ENCODE measurements at regions not wholly inside any gene's neighbourhood (a gene's known extent, or its start where the extent isn't known, plus 50 kb on each side); places are given as distances from the start of the nearest gene placed in this dataset.
"Not testable (repeated sequence)": the region's sequence is repeated elsewhere in the genome, so short reads cannot be mapped to it uniquely, and the experiment has no call there.

DNA sequence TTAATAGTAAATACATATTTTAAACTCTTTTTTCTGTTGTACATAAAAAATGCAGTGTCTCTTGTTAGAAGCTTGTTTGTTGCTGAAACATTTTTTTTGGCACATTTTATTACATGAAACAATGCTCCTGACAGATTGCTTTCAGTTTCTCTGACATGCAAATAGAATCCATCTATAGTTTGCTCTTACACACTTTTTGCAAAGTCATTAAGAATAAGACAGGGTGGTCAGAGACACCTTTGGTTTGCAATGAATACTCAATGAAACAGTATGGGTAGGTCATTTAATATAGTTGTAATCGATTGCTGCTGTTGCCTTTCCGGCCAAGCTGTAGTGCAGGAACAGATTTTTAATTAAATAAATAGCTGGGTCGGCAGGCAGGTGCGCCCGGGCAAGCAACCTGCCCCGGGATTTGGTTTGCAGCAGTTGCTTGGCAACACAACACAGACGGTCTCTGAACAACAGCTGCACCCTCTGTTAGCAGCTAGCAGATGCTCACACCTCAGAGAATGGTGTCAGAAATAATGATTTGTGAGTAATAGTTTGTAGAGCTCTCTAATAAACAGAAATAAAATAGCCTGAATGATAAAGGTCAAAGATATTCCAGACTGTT, 115.7 kb upstream of the CACNA2D1 start:
- peak; percentile 99 for DNase-seq

DNA sequence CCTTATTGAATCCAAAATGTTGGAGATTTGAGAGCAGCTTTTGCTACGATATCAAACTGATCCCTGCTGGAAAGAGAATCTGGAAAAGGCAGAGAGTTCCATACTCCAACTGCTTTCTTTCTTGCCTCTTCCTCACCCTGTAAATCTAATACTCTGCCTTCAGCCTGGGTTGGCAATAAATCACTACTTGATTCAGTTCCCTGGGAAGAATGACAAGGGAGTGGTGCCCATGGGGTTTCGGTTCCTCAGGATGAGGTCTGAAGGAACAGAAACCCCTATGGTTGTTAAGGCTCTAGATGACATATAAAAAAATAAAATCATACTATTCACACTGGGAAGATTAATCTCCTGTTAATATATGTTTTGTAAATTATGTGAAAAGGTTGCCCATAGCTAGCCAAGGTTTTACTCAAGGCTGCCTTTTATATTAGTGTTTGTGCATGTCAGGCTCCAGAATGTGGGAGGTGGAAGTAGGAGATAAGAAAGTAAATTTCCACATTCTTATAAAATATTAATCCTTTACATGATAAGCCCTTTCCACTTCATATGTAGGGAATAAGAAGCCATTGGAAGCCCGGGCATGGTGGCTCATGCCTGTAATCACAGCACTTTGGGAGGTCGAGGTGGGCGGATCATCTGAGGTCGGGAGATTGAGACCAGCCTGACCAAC, 106.2 kb upstream of the CACNA2D1 start:
- no peak for DNase-seq

DNA sequence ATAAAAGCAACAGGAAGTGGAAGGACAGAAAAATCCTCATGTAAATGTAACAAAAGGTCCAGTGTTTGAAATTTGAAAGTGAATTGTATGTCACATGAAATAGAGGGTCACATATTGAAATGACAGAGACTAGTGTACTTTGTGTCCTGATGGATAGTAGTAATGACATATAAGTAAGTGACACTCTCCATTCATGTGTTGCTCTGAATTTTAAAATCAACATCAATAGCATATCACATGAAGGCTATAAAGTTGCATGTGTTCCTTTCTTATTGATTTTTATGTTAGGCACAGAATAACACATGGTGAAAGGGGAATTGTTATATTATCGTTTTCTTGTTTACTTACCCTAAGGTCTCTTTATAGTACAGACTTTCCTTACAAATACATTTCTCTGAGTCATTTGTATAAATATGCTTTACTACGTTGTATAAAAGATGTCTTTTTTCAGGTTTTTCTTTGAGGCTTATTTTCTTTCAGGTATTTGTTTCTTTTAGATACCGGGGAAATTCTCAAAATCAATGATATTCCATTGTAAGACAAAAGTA, 104.6 kb upstream of the CACNA2D1 start:
- DNase-seq, result peak; percentile 51

DNA sequence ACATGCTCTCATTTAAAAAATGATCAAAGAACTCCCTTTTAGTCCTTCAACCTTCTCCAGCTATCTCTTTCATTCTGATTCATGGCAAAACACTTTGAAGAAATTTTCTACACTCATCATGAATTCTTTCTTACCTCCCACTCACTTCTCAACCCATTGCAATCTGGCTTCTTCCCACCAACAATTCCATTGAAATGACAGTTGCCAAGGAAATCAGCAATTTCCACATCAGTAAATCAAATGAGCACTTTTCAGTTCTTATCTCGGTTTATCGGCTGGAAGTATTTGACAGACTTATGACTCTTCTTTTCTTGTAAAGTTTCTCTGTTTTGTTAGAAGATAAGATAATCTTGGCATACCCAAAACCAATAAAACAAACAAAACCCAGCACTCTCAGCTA, 99.1 kb upstream of the CACNA2D1 start:
- no peak for DNase-seq

DNA sequence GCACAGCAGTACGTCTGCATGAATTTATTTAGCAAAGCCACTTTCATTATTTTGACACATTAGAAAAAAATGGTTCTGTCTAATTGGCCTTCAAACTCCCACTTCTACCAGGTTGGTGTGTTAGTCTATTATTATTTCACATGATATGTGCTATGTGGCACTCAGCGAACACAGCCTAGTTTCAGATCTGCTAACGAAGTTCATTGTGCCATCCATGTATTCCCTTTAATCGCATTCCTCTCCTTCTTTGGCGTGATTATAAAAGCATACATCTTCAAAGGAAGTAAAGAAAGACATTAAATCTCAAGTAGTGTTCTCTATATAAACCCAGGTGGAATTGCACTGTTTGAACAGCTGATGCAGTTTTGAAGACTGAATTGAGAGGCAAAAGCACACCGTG, 96.4 kb upstream of the CACNA2D1 start:
- peak; percentile 90 for DNase-seq

DNA sequence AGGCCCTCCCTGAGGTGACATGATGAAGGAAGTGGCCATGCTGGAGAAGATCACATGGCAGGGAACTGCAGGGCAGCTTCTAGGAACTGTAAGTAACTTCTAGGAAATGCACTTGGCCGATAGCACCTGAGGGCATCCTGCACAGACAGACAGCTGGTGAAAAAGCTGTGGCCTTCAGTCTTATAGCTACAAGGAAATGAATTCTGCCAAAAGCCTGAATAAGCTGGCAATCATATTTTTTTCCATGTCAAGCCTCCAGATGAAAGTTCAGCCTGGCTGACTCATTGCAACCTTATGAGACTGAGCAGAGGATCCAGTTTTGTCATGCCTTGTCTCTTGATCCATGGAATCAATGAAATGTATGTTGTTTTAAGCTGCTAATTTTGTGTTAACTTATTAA, 91.1 kb upstream of the CACNA2D1 start:
- DNase-seq, result no peak

DNA sequence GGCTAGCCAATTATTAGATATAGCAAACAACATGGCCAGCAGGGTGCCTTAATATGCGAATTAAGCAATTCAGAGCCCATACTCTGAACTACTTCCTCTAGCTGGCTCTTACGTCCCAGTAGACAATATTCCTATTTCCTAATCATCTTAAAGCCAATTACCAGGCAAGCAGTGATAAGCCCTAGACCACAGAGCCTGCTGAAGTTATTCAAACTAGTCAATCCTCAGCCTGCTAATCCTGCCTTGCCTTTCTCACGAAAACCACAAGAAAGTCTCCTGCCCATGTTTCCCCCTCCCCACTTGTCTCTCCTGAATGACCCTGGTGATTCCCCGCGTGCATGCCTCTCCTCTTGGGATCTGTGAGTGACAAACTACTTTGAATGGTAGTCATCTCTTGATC, 86.8 kb upstream of the CACNA2D1 start:
- DNase-seq, result no peak

DNA sequence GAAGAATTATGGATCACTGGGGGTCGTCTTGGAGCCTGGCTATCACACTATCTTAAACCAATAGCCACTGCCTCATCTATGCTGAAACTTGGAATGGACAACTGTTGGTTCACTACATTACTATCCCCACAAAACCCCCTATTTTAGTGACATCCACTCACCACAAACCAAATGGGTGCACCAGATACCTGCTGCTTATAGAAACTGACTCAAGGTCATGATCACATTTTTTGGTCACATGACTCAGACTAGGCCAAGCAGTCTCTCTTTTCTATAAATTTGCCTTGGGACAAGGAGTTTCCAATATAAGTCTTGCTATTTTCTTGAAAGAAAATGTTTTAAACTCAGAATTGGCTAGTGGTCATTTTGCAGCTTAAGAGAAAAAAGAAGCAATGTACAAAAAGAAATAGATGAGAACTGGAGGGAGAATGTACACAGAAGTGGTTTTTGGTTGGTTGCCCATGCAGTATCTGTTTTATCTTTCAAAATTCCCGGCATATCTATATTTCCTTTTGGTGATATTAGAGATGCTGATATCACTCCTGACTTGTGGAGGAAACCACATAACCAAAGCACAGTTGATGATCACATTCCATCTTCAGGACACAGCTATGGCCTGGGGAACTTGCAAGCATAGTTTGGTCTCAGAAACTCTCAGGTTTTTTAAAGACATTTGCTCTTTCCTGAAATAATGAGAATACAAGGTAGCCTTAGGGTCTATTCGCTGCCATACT, 85.2 kb upstream of the CACNA2D1 start:
- DNase-seq, result no peak

DNA sequence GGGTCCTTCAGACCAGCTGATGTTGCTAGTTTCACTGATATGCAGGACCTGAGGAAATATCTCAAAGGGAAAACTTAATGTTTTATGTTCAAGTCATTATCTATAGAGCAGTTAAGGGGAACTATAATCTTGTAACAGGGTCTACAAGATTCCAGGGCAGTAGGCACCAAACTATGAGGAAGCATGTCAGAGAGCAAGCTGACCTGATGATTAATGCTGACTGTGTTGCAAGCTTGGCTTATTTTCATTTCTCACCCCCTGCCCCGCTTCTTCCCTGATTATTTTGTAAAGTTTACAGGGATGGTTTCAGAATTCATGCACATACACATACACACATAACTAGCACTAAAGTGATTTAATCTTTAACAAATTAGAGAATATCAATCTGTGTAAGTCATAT, 84.3 kb upstream of the CACNA2D1 start:
- no peak for DNase-seq

DNA sequence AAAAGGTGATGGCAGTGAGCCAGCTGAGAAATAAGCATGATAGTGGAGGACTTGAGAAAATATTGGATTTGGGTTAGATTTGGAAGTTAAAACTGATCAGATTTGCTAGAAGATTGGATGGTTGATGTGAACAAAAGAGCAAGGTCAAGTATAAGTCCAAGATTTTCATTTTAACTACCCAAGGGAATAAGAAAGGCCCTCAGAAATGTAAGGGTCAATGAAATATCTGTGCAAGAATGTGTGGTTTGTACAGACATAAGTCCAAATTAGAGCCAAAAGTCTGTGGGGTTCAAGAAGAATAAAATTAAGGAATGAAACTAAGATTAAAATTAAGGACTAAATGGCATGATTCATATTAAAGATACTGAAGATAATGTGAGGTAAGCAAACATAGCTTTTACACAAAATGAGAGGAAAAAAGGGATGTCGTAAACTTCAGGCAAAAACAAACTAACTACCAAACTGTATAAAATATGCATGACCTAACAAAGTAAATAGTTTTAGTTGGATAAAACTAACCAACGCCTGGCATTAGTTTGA, 78.4 kb upstream of the CACNA2D1 start:
- no peak for DNase-seq

DNA sequence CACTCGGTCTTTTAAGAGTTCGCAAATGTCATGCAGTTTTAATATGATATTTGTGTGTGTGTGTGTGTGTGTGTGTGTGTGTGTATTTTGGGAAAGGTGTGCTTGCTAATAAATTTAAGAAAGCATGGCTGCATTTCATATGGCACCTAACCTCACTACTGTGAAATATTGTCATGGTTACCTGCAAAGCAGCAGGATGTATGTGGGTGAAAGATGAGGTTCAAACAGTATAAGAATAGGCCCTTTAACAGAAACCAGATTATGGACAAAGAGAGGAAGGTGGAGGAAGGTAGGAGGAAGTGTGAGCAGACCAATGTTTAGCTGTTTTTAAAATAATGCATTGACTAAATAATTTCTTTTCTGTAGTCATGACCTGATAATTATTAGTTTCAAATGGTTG, 73.5 kb upstream of the CACNA2D1 start:
- DNase-seq, result no peak

DNA sequence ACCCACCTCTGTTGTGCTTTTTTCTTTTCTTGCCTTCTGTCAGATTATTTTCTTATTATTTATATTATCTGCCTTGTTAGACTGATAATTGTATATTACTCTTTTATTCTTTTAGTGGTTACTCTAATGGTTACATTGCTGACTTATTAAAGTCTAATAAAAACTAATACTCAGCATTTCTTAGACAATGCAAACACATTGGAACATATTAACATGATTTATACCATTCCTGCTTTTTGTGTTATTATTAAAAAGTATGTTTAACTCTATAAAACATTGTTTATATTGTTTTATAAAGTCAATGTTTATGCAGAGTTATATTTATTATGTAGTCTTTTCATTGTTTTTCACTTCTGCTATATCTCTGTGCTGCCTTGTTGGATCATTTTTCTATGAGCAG, 68.0 kb upstream of the CACNA2D1 start:
- no peak for DNase-seq

DNA sequence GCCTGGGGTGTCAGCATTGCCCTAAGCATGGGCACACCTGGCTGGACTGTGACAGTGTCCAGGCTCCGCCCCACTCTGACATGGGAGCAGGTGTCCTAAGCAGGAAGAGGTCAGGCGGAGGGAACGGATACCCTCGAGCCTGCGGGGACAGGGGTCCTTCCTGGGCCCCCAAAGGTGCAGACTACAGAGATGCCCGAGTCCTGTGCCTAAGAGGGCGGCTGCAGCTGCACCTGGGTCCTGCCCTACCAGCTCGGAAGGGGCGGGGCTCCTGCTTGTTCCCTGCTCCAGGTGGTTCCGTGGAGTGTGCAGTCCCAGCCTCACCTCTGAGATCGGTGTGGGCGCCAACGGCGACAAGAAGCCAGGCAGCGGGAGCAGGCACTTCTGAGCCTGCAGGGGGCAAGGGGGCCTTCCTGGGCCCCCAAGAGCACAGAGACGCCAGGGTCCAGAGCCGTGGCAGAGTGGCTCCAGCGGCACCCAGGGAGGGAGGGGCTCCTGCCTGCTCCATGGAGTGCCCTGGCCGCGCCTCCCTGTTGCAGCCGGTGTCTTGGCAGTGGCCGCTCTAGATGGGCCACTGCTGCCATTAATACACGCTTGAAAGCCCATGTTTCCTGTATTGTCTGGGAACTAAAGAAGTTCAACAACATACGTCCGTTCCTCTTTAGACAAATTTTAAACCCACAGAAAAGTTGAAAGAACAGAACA, 64.5 kb upstream of the CACNA2D1 start:
- no peak for DNase-seq

DNA sequence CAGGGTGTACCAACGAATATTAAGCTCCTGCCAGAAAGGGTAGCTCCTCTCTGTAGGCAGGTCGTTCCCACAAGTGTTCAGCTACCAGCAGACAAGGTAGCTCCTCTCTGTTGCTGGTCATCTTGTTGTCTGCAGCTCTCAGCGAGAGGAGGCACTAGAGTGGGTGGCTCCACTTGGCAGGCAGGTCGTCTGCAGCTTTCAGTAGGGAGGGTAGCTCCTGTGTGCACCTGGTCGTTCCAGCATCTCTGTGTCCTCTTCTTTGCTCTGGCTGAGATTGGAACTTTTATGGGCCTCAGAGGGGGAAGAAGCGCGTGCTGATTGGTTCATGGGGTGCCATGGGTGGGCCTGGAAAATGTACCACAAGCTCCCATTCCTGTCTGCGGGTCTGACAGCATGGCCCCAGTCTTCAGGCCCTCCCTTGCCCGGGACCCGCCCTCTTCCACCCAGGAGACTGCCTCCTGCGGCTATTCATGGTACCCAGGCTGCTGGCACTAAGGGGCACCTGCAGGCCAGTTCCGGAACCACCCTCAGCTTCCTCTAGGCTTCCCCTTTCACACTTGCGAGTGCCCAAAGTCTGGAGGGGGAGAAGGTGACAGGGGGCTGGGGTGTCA, 63.9 kb upstream of the CACNA2D1 start:
- DNase-seq, result no peak

DNA sequence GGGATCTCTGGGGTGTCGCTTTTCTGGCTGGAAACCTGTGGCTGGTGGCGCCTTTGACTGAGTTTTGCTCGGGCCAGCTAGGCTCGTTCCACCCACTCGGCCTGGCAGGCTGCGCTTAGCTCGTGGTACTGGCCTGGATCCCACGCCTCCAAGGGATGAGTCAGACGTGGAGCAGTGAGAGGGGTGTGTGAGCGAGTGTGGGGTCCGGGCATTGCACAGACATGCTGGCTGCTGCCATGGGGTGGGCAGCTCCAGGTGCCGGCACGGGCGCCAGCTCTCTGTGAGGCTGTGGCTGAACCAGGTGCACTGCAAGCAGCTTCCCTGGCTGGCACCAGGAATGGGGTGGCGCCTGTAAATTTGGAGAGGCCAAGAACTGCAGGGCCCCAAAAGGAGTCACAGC, 63.1 kb upstream of the CACNA2D1 start:
- DNase-seq, result no peak

DNA sequence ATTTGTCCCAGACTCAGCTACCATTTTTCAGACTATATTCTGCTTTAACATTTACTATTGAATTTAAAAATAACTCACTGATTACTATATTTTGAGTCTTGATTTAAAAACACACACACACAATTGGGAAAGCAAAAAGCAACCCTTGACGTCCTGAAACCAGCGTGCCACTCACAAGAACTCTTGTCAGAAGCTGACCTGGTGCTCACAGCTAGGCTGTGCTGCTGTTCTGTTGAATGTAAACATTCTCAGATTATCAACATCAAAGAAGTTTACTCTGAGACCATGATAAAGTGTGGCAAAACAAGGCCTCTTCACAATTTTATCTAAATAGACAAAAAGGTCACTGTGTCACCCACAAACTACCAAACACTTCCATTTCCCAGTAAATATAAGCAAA, 62.6 kb upstream of the CACNA2D1 start:
- DNase-seq, result no peak

DNA sequence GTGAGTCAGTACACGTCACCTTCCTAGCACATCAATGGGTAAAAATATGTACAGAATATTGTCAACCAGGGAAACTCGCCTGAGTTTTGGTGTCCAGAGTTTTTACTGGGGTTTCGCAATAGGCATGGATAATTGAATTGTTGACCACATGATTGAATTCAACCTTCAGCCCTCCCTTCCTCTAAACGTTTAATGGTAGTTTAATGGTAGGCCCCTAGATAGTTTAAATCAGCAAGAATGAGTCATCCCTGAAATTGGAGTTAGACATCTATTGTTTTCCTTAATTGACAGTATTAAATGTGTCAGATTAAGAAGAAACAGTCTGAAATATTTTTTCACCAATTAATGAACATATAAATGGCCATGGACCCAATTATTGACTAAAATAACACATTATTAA, 57.8 kb upstream of the CACNA2D1 start:
- DNase-seq, result no peak

DNA sequence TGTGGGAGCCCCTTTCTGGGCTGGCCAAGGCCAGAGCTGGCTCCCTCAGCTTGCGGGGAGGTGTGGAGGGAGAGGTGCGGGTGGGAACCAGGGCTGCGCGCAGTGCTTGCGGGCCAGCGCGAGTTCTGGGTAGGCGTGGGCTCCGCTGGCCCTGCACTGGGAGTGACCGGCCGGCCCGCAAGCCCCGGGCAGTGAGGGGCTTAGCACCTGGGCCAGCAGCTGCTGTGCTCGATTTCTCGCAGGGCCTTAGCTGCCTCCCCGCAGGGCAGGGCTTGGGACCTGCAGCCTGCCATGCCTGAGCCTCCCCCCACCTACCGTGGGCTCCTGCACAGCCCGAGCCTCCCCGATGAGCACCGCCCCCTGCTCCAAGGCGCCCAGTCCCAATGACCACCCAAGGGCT, 56.0 kb upstream of the CACNA2D1 start:
- not testable (repeated sequence) for DNase-seq

DNA sequence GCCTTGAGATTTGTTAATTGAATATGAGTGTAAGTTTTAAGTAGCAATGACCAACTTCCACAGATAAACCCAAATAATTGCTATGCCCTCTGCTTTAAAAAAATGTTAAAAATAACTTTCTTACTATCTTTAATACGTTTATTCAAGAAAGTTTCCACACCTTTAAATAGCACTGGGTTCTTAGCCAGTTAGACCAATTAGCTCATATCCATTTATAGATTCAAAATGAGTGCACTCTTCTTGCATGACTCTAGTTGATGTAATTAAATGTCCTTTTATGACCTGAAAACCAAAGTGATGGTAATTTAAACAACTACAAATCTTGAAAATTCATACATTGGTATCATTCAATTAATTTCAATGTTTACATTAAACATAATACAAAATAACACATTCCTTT, 50.8 kb upstream of the CACNA2D1 start:
- DNase-seq, result no peak
